GM23338 (cell line): ENCODE measurements at regions not wholly inside any gene's neighbourhood (a gene's known extent, or its start where the extent isn't known, plus 50 kb on each side); places are given as distances from the start of the nearest gene placed in this dataset.

ENCODE experiments used
- CREB1 ChIP-seq: fragments of 250-450 bp; sonication (Bioruptor Pico); IDR thresholded peaks from 2 replicates; pipeline ENCODE4 v1.5.0; 2020; ENCODE audit warnings: low read depth, mild to moderate bottlenecking, moderate library complexity
- EZH2 ChIP-seq: fragments of 200-600 bp; sonication (generic); IDR thresholded peaks from one replicate; pipeline ENCODE4 v1.8.0; 2017; ENCODE audit warnings: antibody characterized with exemption, mild to moderate bottlenecking, low read depth; ENCODE audit not compliant: unreplicated experiment
- EZH2phosphoT487 ChIP-seq: fragments of 200-600 bp; sonication (generic); IDR thresholded peaks from one replicate; pipeline ENCODE4 v1.8.1; 2018; ENCODE audit warnings: antibody characterized with exemption; ENCODE audit not compliant: unreplicated experiment
- JUNB ChIP-seq: IDR thresholded peaks from one replicate; pipeline ENCODE4 v1.6.1; 2016; ENCODE audit warnings: antibody characterized with exemption; ENCODE audit not compliant: unreplicated experiment
- NANOG ChIP-seq: IDR thresholded peaks from 2 replicates; pipeline ENCODE4 v1.6.1; 2016; ENCODE audit warnings: antibody characterized with exemption, borderline replicate concordance
- POLR2AphosphoS5 ChIP-seq: IDR thresholded peaks from 2 replicates; pipeline ENCODE4 v1.6.1; 2016; ENCODE audit warnings: antibody characterized with exemption, low read depth
- STAT1 ChIP-seq: IDR thresholded peaks from one replicate; pipeline ENCODE4 v1.6.1; 2016; ENCODE audit warnings: antibody characterized with exemption; ENCODE audit not compliant: unreplicated experiment
- ZNF114 ChIP-seq: fragments of 250-450 bp; sonication (Bioruptor Pico); IDR thresholded peaks from 2 replicates; pipeline ENCODE4 v1.5.0; 2020; ENCODE audit warnings: mild to moderate bottlenecking, moderate library complexity
- ZNF331 ChIP-seq: fragments of 250-450 bp; sonication (Bioruptor Pico); IDR thresholded peaks from 2 replicates; pipeline ENCODE4 v1.5.0; 2020; ENCODE audit warnings: low read depth, mild to moderate bottlenecking, moderate library complexity
- TF ChIP-seq, protein P1 (sequence below), 2 experiments: fragments of 200-600 bp in 1 of 2; sonication (generic) in 1 of 2; conservative IDR thresholded peaks; 2 replicates each; pipeline versions ENCODE4 v1.5.1 to v1.6.1; 2016 to 2017; ENCODE audit warnings: antibody characterized with exemption in 2 of 2, low read depth in 2 of 2, mild to moderate bottlenecking in 2 of 2, moderate library complexity in 1 of 2
- TF ChIP-seq, protein P2 (sequence below): IDR thresholded peaks from 2 replicates; pipeline ENCODE4 v1.6.1; 2016; ENCODE audit warnings: antibody characterized with exemption
- TF ChIP-seq, protein P3 (sequence below): IDR thresholded peaks from one replicate; pipeline ENCODE4 v1.6.1; 2018; ENCODE audit warnings: antibody characterized with exemption; ENCODE audit not compliant: unreplicated experiment

DNA sequence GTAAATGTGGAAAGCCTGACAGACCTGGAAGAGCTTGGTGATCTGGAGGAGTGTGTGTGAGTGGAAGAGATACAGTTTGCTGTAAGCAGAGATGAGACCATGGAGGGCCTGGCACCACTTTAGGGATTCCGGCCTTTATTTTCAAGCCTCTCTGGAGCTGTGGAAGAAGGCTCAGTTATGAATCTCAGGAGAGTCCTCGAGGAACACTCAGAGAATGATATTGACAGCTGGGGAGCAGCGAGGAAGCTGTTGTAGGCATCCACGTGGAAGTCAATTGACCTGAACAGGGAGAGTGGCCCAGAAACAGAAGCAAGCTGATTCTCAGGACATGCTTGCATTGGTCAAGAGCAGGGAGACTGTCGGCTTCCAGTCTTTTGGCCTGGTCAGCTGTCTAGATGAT, 108.4 kb upstream of the FOXQ1 start:
- TF ChIP-seq STAT1: no peak
- TF ChIP-seq, protein P1, sequence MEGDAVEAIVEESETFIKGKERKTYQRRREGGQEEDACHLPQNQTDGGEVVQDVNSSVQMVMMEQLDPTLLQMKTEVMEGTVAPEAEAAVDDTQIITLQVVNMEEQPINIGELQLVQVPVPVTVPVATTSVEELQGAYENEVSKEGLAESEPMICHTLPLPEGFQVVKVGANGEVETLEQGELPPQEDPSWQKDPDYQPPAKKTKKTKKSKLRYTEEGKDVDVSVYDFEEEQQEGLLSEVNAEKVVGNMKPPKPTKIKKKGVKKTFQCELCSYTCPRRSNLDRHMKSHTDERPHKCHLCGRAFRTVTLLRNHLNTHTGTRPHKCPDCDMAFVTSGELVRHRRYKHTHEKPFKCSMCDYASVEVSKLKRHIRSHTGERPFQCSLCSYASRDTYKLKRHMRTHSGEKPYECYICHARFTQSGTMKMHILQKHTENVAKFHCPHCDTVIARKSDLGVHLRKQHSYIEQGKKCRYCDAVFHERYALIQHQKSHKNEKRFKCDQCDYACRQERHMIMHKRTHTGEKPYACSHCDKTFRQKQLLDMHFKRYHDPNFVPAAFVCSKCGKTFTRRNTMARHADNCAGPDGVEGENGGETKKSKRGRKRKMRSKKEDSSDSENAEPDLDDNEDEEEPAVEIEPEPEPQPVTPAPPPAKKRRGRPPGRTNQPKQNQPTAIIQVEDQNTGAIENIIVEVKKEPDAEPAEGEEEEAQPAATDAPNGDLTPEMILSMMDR (conservative IDR thresholded peaks at IDR 0.05; ENCODE audit: low read depth in 2 of 2): no peak
- no peak for TF ChIP-seq EZH2
- TF ChIP-seq POLR2AphosphoS5: no peak
- no peak for TF ChIP-seq EZH2phosphoT487
- no peak for TF ChIP-seq JUNB
- no peak for TF ChIP-seq CREB1 (CRISPR knock-in tag)
- TF ChIP-seq, protein P2, sequence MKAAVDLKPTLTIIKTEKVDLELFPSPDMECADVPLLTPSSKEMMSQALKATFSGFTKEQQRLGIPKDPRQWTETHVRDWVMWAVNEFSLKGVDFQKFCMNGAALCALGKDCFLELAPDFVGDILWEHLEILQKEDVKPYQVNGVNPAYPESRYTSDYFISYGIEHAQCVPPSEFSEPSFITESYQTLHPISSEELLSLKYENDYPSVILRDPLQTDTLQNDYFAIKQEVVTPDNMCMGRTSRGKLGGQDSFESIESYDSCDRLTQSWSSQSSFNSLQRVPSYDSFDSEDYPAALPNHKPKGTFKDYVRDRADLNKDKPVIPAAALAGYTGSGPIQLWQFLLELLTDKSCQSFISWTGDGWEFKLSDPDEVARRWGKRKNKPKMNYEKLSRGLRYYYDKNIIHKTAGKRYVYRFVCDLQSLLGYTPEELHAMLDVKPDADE: no peak
- TF ChIP-seq, protein P3, sequence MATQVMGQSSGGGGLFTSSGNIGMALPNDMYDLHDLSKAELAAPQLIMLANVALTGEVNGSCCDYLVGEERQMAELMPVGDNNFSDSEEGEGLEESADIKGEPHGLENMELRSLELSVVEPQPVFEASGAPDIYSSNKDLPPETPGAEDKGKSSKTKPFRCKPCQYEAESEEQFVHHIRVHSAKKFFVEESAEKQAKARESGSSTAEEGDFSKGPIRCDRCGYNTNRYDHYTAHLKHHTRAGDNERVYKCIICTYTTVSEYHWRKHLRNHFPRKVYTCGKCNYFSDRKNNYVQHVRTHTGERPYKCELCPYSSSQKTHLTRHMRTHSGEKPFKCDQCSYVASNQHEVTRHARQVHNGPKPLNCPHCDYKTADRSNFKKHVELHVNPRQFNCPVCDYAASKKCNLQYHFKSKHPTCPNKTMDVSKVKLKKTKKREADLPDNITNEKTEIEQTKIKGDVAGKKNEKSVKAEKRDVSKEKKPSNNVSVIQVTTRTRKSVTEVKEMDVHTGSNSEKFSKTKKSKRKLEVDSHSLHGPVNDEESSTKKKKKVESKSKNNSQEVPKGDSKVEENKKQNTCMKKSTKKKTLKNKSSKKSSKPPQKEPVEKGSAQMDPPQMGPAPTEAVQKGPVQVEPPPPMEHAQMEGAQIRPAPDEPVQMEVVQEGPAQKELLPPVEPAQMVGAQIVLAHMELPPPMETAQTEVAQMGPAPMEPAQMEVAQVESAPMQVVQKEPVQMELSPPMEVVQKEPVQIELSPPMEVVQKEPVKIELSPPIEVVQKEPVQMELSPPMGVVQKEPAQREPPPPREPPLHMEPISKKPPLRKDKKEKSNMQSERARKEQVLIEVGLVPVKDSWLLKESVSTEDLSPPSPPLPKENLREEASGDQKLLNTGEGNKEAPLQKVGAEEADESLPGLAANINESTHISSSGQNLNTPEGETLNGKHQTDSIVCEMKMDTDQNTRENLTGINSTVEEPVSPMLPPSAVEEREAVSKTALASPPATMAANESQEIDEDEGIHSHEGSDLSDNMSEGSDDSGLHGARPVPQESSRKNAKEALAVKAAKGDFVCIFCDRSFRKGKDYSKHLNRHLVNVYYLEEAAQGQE: no peak
- no peak for TF ChIP-seq ZNF114 (CRISPR knock-in tag)
- TF ChIP-seq NANOG: no peak
- TF ChIP-seq ZNF331 (CRISPR knock-in tag): no peak
